Liver (tissue), 3 donors: ENCODE measurements at regions not wholly inside any gene's neighbourhood (a gene's known extent, or its start where the extent isn't known, plus 50 kb on each side); places are given as distances from the start of the nearest gene placed in this dataset.

Experiments used
- NR2F2 ChIP-seq: IDR thresholded peaks from 2 replicates; pipeline ENCODE4 v1.6.1; 2016; ENCODE audit warnings: antibody characterized with exemption
- TF ChIP-seq, protein P1 (sequence below): fragments of 150-350 bp; IDR thresholded peaks from 2 replicates; pipeline ENCODE4 v1.5.1; 2017; ENCODE audit warnings: improper control_type of control experiment, low read depth, low read length; ENCODE audit not compliant: missing input control
- TF ChIP-seq, protein P2 (sequence below): IDR thresholded peaks from 2 replicates; pipeline ENCODE4 v1.6.1; 2016; ENCODE audit warnings: antibody characterized with exemption
- donor health status: healthy.
- donor health status: healthy.

DNA sequence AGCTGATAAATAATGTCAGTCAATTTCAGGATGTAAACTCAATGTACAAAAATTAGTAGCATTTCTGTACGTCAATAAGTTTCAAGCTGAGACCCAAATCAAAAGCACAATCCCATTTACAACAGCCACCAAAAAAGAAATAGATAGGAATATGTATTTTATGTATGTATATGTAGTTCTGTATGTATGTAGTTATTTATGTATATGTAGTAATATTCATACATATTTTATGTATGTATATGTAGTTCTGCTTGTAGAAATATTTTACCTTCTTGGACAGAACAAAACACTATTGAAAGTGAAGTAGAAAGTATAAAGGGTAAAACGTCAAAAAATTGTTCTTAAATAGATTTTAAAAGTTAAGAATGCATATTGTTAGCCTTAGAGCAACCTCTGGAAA is 591.0 kb upstream of the SETBP1 start:
- TF ChIP-seq, protein P1, sequence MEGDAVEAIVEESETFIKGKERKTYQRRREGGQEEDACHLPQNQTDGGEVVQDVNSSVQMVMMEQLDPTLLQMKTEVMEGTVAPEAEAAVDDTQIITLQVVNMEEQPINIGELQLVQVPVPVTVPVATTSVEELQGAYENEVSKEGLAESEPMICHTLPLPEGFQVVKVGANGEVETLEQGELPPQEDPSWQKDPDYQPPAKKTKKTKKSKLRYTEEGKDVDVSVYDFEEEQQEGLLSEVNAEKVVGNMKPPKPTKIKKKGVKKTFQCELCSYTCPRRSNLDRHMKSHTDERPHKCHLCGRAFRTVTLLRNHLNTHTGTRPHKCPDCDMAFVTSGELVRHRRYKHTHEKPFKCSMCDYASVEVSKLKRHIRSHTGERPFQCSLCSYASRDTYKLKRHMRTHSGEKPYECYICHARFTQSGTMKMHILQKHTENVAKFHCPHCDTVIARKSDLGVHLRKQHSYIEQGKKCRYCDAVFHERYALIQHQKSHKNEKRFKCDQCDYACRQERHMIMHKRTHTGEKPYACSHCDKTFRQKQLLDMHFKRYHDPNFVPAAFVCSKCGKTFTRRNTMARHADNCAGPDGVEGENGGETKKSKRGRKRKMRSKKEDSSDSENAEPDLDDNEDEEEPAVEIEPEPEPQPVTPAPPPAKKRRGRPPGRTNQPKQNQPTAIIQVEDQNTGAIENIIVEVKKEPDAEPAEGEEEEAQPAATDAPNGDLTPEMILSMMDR, result no peak
- TF ChIP-seq, protein P2, sequence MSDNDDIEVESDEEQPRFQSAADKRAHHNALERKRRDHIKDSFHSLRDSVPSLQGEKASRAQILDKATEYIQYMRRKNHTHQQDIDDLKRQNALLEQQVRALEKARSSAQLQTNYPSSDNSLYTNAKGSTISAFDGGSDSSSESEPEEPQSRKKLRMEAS, result no peak
- no peak for TF ChIP-seq NR2F2
